ENCODE measurements at regions not wholly inside any gene's neighbourhood (a gene's known extent, or its start where the extent isn't known, plus 50 kb on each side); places are given as distances from the start of the nearest gene placed in this dataset.

GRCh38 chr3:148332509-148332908 lies 365.2 kb upstream of the AGTR1 start:
- no peak overlapping the region for H3K27ac ChIP-seq (ENCODE audit: low read length)
- H3K27me3 ChIP-seq (ENCODE audit: insufficient read depth, low read length), result no peaks in the 10 kb centered on the region
- H3K4me3 ChIP-seq (ENCODE audit: low read length), result no peak overlapping the region
- no peaks in the 10 kb centered on the region for H3K9me3 ChIP-seq (ENCODE audit: insufficient read depth, low read depth, low read length)
- H3K36me3 ChIP-seq (ENCODE audit: insufficient read depth, low read depth, low read length), result no peaks in the 10 kb centered on the region
- peaks cover 6% of the 10 kb centered on the region; the same call in 1 of the 2 replicates for H3K4me1 ChIP-seq (ENCODE audit: insufficient read depth, low read length)
- no peak overlapping the region for H3K9ac ChIP-seq (ENCODE audit: low read depth, low read length)

DNA sequence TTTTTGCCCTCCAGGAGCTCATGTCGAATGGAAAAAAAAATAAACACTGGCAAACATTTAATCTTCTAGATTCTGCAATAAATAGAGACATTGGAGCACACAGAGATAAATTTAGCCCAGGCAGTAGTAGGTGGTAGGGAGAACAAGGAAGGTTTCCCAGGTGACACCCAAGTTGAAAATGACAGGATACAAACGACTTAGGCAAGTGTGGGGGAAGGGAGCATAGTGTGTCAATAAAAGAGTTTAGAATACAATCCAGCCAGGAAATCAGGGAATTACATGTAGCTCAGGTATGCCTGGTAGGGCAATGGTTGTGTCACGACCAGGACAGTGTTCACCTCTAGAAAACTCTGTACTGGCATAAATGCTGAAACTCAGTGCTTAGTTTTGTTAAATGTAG lies 364.6 kb upstream of the AGTR1 start:
- Histone ChIP-seq H3K27me3 (ENCODE audit: insufficient read depth, low read length) (no peaks in the 10 kb centered on the region), H3K36me3 (ENCODE audit: insufficient read depth, low read depth, low read length) (no peaks in the 10 kb centered on the region), H3K4me3 (ENCODE audit: low read length) (no peak overlapping the region), H3K9ac (ENCODE audit: low read depth, low read length) (no peak overlapping the region), H3K4me1 (ENCODE audit: insufficient read depth, low read length) (peaks cover 6% of the 10 kb centered on the region; the same call in 1 of the 2 replicates), H3K27ac (ENCODE audit: low read length) (no peak overlapping the region), H3K9me3 (ENCODE audit: insufficient read depth, low read depth, low read length) (no peaks in the 10 kb centered on the region)

- Histone ChIP-seq H3K9ac (ENCODE audit: low read depth, low read length) (no peak overlapping the region), H3K27me3 (ENCODE audit: insufficient read depth, low read length) (no peaks in the 10 kb centered on the region)
Observed at GRCh38 chr3:148335612-148336011, 362.1 kb upstream of the AGTR1 start.

GRCh38 chr3:148343416-148343815 lies 354.3 kb upstream of the AGTR1 start:
- H3K27ac ChIP-seq (ENCODE audit: low read length), result no peak overlapping the region
- H3K9me3 ChIP-seq (ENCODE audit: insufficient read depth, low read depth, low read length), result no peaks in the 10 kb centered on the region; the same call in 1 of the 2 replicates
- no peak overlapping the region for H3K4me3 ChIP-seq (ENCODE audit: low read length)
- H3K36me3 ChIP-seq (ENCODE audit: insufficient read depth, low read depth, low read length), result no peaks in the 10 kb centered on the region
- no peak overlapping the region for H3K9ac ChIP-seq (ENCODE audit: low read depth, low read length)
- H3K27me3 ChIP-seq (ENCODE audit: insufficient read depth, low read length), result no peaks in the 10 kb centered on the region
- no peaks in the 10 kb centered on the region for H3K4me1 ChIP-seq (ENCODE audit: insufficient read depth, low read length)

More at GRCh38 chr3:148335612-148336011, 362.1 kb upstream of the AGTR1 start:
- no peak overlapping the region for H3K27ac ChIP-seq (ENCODE audit: low read length)
- no peaks in the 10 kb centered on the region for H3K9me3 ChIP-seq (ENCODE audit: insufficient read depth, low read depth, low read length)
- no peaks in the 10 kb centered on the region for H3K36me3 ChIP-seq (ENCODE audit: insufficient read depth, low read depth, low read length)
- no peak overlapping the region for H3K4me3 ChIP-seq (ENCODE audit: low read length)
- H3K4me1 ChIP-seq (ENCODE audit: insufficient read depth, low read length), result no peaks in the 10 kb centered on the region; the same call in 1 of the 2 replicates

- no peaks in the 10 kb centered on the region for H3K36me3 ChIP-seq (ENCODE audit: insufficient read depth, low read depth, low read length)
- no peaks in the 10 kb centered on the region for H3K4me1 ChIP-seq (ENCODE audit: insufficient read depth, low read length)
- H3K9ac ChIP-seq (ENCODE audit: low read depth, low read length), result no peak overlapping the region
- no peaks in the 10 kb centered on the region; the same call in 1 of the 2 replicates for H3K9me3 ChIP-seq (ENCODE audit: insufficient read depth, low read depth, low read length)
- no peak overlapping the region for H3K27ac ChIP-seq (ENCODE audit: low read length)
- no peaks in the 10 kb centered on the region for H3K27me3 ChIP-seq (ENCODE audit: insufficient read depth, low read length)
- no peak overlapping the region for H3K4me3 ChIP-seq (ENCODE audit: low read length)
Observed at GRCh38 chr3:148344521-148344920, 353.2 kb upstream of the AGTR1 start.

DNA sequence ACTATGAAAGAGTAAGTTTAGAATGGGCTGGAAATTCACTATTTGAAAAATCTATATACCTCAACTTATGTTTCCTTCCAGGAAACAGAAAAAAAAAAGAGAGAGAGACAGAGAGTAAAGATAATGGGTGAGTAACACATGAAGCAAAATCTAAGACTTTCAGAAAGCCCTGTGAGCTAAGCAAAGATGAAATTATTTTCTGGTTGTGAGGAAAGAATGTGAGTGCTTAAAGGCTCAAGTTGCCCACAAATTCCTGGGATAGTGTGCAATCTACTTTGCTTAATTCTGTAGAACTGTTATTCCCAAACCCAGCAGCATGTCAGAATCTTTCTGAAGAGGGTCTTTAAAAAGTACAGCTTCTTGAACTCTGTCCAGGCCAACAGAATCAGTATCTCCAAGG lies 337.7 kb upstream of the AGTR1 start:
- Histone ChIP-seq H3K27ac (ENCODE audit: low read length) (no peak overlapping the region), H3K36me3 (ENCODE audit: insufficient read depth, low read depth, low read length) (no peaks in the 10 kb centered on the region), H3K4me3 (ENCODE audit: low read length) (no peak overlapping the region), H3K9ac (ENCODE audit: low read depth, low read length) (no peak overlapping the region), H3K27me3 (ENCODE audit: insufficient read depth, low read length) (no peaks in the 10 kb centered on the region), H3K9me3 (ENCODE audit: insufficient read depth, low read depth, low read length) (peaks cover 4% of the 10 kb centered on the region; the same call in 1 of the 2 replicates), H3K4me1 (ENCODE audit: insufficient read depth, low read length) (no peaks in the 10 kb centered on the region)

DNA sequence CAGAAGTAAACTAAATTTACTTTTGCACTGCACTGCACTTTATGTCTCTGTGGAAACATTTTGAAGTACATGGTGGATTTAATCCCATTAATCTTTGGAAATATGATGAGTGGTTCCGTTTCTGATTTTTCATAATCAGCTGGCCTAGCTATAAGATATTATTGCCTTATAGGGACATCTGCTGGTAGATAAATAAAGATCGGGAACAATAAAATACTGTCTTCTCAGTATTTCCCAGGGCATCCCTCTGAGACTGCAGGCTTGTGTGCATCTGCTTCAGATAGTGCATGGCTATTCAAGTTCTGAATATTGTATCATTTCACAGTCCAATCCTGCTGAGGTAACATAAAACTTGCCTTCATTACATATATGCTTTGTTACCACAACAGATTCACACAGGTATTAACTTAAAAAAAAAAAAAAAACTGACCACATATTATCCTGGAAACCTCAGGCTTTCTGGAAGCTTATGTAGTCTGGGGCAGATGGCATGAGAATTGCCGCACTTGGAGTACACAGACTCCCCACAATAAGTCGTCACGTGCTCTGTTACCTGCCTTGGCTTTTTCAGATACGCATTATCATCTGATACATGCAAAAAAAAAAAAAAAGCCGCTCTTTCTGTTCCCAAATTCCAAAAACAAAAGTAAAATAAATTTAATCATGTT lies 330.8 kb upstream of the AGTR1 start:
- Histone ChIP-seq H3K9ac (ENCODE audit: low read depth, low read length) (no peak overlapping the region), H3K36me3 (ENCODE audit: insufficient read depth, low read depth, low read length) (no peaks in the 10 kb centered on the region), H3K4me1 (ENCODE audit: insufficient read depth, low read length) (no peaks in the 10 kb centered on the region), H3K4me3 (ENCODE audit: low read length) (no peak overlapping the region), H3K27ac (ENCODE audit: low read length) (no peak overlapping the region), H3K9me3 (ENCODE audit: insufficient read depth, low read depth, low read length) (peaks cover 4% of the 10 kb centered on the region; the same call in 1 of the 2 replicates), H3K27me3 (ENCODE audit: insufficient read depth, low read length) (no peaks in the 10 kb centered on the region)

- Histone ChIP-seq H3K9ac (ENCODE audit: low read depth, low read length) (no peak overlapping the region), H3K27me3 (ENCODE audit: insufficient read depth, low read length) (no peaks in the 10 kb centered on the region), H3K36me3 (ENCODE audit: insufficient read depth, low read depth, low read length) (no peaks in the 10 kb centered on the region), H3K9me3 (ENCODE audit: insufficient read depth, low read depth, low read length) (peaks cover 4% of the 10 kb centered on the region; the same call in 1 of the 2 replicates), H3K4me1 (ENCODE audit: insufficient read depth, low read length) (no peaks in the 10 kb centered on the region), H3K27ac (ENCODE audit: low read length) (no peak overlapping the region), H3K4me3 (ENCODE audit: low read length) (no peak overlapping the region)
Observed at GRCh38 chr3:148367756-148368155, 329.9 kb upstream of the AGTR1 start.

- H3K4me1 ChIP-seq (ENCODE audit: insufficient read depth, low read length), result no peaks in the 10 kb centered on the region
Observed at GRCh38 chr3:148369381-148369780, 328.3 kb upstream of the AGTR1 start.

GRCh38 chr3:148372206-148372875 lies 325.4 kb upstream of the AGTR1 start:
- H3K27me3 ChIP-seq (ENCODE audit: insufficient read depth, low read length), result no peaks in the 10 kb centered on the region
- no peak overlapping the region for H3K27ac ChIP-seq (ENCODE audit: low read length)
- no peak overlapping the region for H3K9ac ChIP-seq (ENCODE audit: low read depth, low read length)
- no peaks in the 10 kb centered on the region for H3K4me1 ChIP-seq (ENCODE audit: insufficient read depth, low read length)
- no peaks in the 10 kb centered on the region for H3K36me3 ChIP-seq (ENCODE audit: insufficient read depth, low read depth, low read length)
- no peak overlapping the region for H3K4me3 ChIP-seq (ENCODE audit: low read length)
- H3K9me3 ChIP-seq (ENCODE audit: insufficient read depth, low read depth, low read length), result no peaks in the 10 kb centered on the region

More at GRCh38 chr3:148369381-148369780, 328.3 kb upstream of the AGTR1 start:
- no peaks in the 10 kb centered on the region for H3K36me3 ChIP-seq (ENCODE audit: insufficient read depth, low read depth, low read length)
- H3K27me3 ChIP-seq (ENCODE audit: insufficient read depth, low read length), result no peaks in the 10 kb centered on the region
- H3K9ac ChIP-seq (ENCODE audit: low read depth, low read length), result no peak overlapping the region
- H3K4me3 ChIP-seq (ENCODE audit: low read length), result no peak overlapping the region
- H3K27ac ChIP-seq (ENCODE audit: low read length), result no peak overlapping the region
- H3K9me3 ChIP-seq (ENCODE audit: insufficient read depth, low read depth, low read length), result no peaks in the 10 kb centered on the region

- H3K4me3 ChIP-seq (ENCODE audit: low read length), result no peak overlapping the region
- H3K27ac ChIP-seq (ENCODE audit: low read length), result no peak overlapping the region
- H3K36me3 ChIP-seq (ENCODE audit: insufficient read depth, low read depth, low read length), result no peaks in the 10 kb centered on the region
- no peak overlapping the region for H3K9ac ChIP-seq (ENCODE audit: low read depth, low read length)
- H3K4me1 ChIP-seq (ENCODE audit: insufficient read depth, low read length), result no peaks in the 10 kb centered on the region
- H3K9me3 ChIP-seq (ENCODE audit: insufficient read depth, low read depth, low read length), result no peaks in the 10 kb centered on the region
- H3K27me3 ChIP-seq (ENCODE audit: insufficient read depth, low read length), result no peaks in the 10 kb centered on the region
Observed at GRCh38 chr3:148373961-148374360, 323.7 kb upstream of the AGTR1 start.

- Histone ChIP-seq H3K27ac (ENCODE audit: low read length) (no peak overlapping the region), H3K9ac (ENCODE audit: low read depth, low read length) (no peak overlapping the region), H3K36me3 (ENCODE audit: insufficient read depth, low read depth, low read length) (no peaks in the 10 kb centered on the region), H3K27me3 (ENCODE audit: insufficient read depth, low read length) (no peaks in the 10 kb centered on the region), H3K9me3 (ENCODE audit: insufficient read depth, low read depth, low read length) (no peaks in the 10 kb centered on the region), H3K4me1 (ENCODE audit: insufficient read depth, low read length) (no peaks in the 10 kb centered on the region), H3K4me3 (ENCODE audit: low read length) (no peak overlapping the region)
Observed at GRCh38 chr3:148379763-148380382, 317.8 kb upstream of the AGTR1 start.

Measured in iPS-20b (cell line).